ENCODE measurements at regions not wholly inside any gene's neighbourhood (a gene's known extent, or its start where the extent isn't known, plus 50 kb on each side); places are given as distances from the start of the nearest gene placed in this dataset.

DNA sequence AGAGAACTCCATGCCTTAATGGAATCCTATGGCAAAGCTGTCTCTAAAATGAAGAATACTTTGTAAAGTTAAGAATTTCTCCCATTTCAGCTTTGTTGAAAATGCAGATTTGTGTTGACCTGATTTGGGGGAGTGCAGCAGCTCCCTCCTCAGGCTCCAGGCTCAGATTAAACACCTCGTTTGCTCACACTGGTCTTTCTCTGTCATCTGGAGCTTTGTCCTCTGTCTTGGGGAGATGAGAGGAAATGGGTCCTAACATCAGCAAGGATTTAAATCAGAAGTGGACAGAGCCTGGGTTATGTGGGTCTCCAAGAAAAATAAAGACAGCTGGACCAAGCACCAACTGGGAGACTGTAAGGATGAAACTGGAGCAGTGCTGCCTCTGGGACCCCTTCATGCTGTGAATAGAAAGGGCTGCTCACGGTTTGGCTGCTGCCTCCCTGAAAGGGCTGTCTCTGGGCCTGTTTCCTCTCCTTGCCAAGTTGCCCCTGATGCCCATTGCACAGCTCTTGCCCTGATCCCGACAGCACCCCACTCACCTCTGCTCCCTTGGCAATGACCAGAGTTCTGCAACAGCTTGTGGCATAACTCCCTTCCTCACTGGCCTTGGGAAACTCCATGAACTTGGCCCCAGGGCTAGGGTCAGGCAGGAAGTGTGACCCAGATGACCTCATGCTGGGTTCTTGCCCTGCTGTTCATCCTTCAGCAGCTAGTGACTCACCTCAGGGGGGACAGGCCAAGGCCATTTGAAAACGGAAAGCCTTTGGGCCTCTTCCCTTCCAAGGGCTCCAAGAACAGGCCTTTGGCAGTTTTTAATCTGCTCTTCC is 197.2 kb downstream of the CYP26B1 start:
- Histone ChIP-seq H3K9me3 (no peaks in the 10 kb centered on the region), H3K4me1 (ENCODE audit: control insufficient read depth in 1 of 2, low read depth in 2 of 2) (peaks cover 0 to 11% of the 10 kb centered on the region in 2 donors), H3K36me3 (no peaks in the 10 kb centered on the region), H3K4me3 (no peak overlapping the region), H3K27ac (no peak overlapping the region), H3K27me3 (replicated peaks; ENCODE audit: insufficient read depth) (no peaks in the 10 kb centered on the region)
- DNase-seq (ENCODE audit: low spot score) (no peak), ATAC-seq (ENCODE audit: insufficient number of reproducible peaks, low FRiP score, low read depth) (no peak)
- TF ChIP-seq, protein P1, sequence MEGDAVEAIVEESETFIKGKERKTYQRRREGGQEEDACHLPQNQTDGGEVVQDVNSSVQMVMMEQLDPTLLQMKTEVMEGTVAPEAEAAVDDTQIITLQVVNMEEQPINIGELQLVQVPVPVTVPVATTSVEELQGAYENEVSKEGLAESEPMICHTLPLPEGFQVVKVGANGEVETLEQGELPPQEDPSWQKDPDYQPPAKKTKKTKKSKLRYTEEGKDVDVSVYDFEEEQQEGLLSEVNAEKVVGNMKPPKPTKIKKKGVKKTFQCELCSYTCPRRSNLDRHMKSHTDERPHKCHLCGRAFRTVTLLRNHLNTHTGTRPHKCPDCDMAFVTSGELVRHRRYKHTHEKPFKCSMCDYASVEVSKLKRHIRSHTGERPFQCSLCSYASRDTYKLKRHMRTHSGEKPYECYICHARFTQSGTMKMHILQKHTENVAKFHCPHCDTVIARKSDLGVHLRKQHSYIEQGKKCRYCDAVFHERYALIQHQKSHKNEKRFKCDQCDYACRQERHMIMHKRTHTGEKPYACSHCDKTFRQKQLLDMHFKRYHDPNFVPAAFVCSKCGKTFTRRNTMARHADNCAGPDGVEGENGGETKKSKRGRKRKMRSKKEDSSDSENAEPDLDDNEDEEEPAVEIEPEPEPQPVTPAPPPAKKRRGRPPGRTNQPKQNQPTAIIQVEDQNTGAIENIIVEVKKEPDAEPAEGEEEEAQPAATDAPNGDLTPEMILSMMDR (IDR thresholded peaks at IDR 0.05): no peak

DNA sequence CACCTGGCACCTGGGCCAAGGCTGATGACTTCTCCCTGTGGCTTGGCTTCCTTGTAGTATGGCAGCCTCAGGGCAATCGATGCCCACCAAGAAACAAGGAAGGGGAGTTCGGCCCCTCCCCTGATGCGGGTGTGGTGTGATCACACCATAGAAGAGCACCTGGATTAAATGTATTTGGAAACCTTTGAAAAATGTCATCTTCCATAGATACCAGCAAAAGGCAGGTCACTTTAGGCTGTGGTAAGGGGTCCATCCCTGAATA is 198.2 kb downstream of the CYP26B1 start:
- TF ChIP-seq, protein P1 (IDR thresholded peaks at IDR 0.05): no peak
- Histone ChIP-seq H3K36me3 (no peaks in the 10 kb centered on the region), H3K4me1 (ENCODE audit: control insufficient read depth in 1 of 2, low read depth in 2 of 2) (peaks cover 0 to 11% of the 10 kb centered on the region in 2 donors), H3K9me3 (no peaks in the 10 kb centered on the region), H3K4me3 (no peak overlapping the region), H3K27me3 (replicated peaks; ENCODE audit: insufficient read depth) (no peaks in the 10 kb centered on the region), H3K27ac (no peak overlapping the region)
- DNase-seq (ENCODE audit: low spot score) (no peak), ATAC-seq (ENCODE audit: insufficient number of reproducible peaks, low FRiP score, low read depth) (no peak)

DNA sequence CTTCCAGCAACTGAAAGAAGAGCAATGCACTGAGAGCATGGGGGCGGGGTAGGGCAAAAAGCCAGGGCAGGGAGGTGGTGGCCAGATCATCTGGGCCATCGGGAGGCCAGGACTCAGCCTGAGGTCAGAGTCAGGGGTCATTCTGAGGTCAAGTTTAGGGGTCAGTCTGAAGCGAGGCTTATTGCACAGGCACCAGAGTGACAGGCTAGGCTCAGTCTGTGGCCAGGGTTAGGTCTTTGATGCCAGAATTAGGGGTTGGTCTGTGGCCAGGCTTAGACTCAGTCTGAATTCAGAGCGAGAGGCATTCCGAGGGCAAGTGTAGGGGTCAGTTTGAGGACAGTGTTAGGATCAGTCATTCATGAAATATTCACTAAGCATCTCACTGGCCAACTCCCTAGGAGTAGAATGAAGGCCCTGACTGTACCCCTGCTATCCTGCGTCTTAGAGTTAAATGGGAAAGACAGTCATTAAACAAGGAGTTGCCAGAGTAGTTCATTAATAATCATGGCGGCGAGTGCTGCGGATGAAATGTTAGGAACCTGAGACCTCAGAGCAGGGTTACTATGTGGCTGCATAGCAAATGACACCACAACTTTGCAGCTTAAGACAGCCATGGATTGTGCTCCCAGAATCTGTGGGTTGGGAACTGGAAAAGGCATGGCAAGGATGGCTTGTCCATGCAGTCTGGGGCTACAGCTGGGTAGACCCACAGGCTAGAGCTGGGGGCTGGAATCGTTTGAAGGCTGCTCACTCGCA is 198.7 kb downstream of the CYP26B1 start:
- TF ChIP-seq, protein P1 (IDR thresholded peaks at IDR 0.05): no peak

DNA sequence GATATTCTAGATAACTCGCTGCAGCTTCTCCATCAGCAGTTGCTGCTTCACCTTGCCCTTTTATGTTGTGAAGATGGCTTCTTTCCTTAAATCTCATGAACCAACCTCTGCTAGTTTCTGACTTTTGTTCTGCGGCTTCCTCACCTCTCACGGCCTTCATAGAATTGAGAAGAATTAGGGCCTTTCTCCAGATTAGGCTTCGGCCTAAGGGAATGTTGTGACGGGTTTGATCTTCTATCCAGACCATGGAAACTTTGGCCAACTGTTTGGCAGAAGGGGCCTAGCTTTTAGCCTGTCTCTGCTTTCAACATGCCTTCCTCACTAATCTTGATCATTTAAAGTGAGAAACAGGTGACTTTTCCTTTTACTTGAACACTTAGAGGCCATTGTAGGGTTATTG is 199.9 kb downstream of the CYP26B1 start:
- peaks cover 0 to 17% of the 10 kb centered on the region in 2 donors for H3K4me1 ChIP-seq (ENCODE audit: control insufficient read depth in 1 of 2, low read depth in 2 of 2)
- no peak for ATAC-seq (ENCODE audit: insufficient number of reproducible peaks, low FRiP score, low read depth)
- TF ChIP-seq, protein P1 (IDR thresholded peaks at IDR 0.05): no peak

More for the DNA sequence above, 198.7 kb downstream of the CYP26B1 start:
- DNase-seq (ENCODE audit: low spot score) (no peak), ATAC-seq (ENCODE audit: insufficient number of reproducible peaks, low FRiP score, low read depth) (no peak)
- no peak overlapping the region for H3K4me3 ChIP-seq
- no peaks in the 10 kb centered on the region for H3K36me3 ChIP-seq
- peaks cover 0 to 11% of the 10 kb centered on the region in 2 donors for H3K4me1 ChIP-seq (ENCODE audit: control insufficient read depth in 1 of 2, low read depth in 2 of 2)
- no peaks in the 10 kb centered on the region for H3K27me3 ChIP-seq (replicated peaks; ENCODE audit: insufficient read depth)
- H3K27ac ChIP-seq: no peak overlapping the region
- H3K9me3 ChIP-seq: no peaks in the 10 kb centered on the region

DNA sequence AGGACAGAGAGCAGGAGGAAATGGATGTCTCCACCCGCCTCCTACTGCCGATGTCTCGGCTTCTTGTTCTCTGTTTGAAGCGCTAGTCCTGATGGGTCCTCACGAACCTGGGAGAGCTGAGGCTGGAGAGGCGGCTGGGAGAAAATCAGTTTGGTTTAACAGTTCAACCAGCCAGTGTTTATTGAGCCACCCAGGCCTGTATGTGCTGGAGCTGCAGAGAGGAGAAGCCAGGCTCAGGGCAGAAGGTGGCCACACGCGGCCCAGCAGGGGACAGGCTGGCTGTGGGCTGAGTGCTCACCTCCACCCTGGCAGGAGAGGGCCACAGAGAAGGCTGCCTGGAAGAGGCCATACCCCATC is 202.1 kb downstream of the CYP26B1 start:
- Histone ChIP-seq H3K4me1 (ENCODE audit: control insufficient read depth in 1 of 2, low read depth in 2 of 2) (peaks cover under 1 to 22% of the 10 kb centered on the region in 2 donors), H3K27me3 (replicated peaks; ENCODE audit: insufficient read depth) (no peaks in the 10 kb centered on the region), H3K4me3 (no peak overlapping the region), H3K9me3 (no peaks in the 10 kb centered on the region), H3K36me3 (no peaks in the 10 kb centered on the region), H3K27ac (no peak overlapping the region)
- DNase-seq (ENCODE audit: low spot score) (no peak), ATAC-seq (ENCODE audit: insufficient number of reproducible peaks, low FRiP score, low read depth) (no peak)
- TF ChIP-seq, protein P1 (IDR thresholded peaks at IDR 0.05): no peak

More for the DNA sequence above, 199.9 kb downstream of the CYP26B1 start:
- DNase-seq (ENCODE audit: low spot score): no peak
- no peaks in the 10 kb centered on the region for H3K36me3 ChIP-seq
- no peaks in the 10 kb centered on the region for H3K27me3 ChIP-seq (replicated peaks; ENCODE audit: insufficient read depth)
- no peak overlapping the region for H3K27ac ChIP-seq
- no peak overlapping the region for H3K4me3 ChIP-seq
- no peaks in the 10 kb centered on the region for H3K9me3 ChIP-seq

Data from thoracic aorta (tissue), 2 donors.